ENCODE measurements at regions not wholly inside any gene's neighbourhood (a gene's known extent, or its start where the extent isn't known, plus 50 kb on each side); places are given as distances from the start of the nearest gene placed in this dataset.
A peak's percentile ranks its signal among the peaks of the same experiment; 100 is the strongest.

- Mint-ChIP-seq H3K36me3 (ENCODE audit: low read depth) (peaks cover 5% of the 10 kb centered on the region; the same call in 1 of the 2 replicates), H3K9me3 (peaks cover 5% of the 10 kb centered on the region; the same call in 1 of the 2 replicates), H3K4me3 (no peak overlapping the region), H3K4me1 (ENCODE audit: low read depth) (peaks cover 28% of the 10 kb centered on the region), H3K27me3 (ENCODE audit: insufficient read depth) (no peaks in the 10 kb centered on the region), H3K27ac (no peak overlapping the region)
- peak; percentile 41 for DNase-seq
- TF ChIP-seq CTCF (IDR thresholded peaks at IDR 0.05): no peak
These were observed 236.0 kb upstream of the SPHKAP start for GRCh38 chr2:228417526-228417925.

DNA sequence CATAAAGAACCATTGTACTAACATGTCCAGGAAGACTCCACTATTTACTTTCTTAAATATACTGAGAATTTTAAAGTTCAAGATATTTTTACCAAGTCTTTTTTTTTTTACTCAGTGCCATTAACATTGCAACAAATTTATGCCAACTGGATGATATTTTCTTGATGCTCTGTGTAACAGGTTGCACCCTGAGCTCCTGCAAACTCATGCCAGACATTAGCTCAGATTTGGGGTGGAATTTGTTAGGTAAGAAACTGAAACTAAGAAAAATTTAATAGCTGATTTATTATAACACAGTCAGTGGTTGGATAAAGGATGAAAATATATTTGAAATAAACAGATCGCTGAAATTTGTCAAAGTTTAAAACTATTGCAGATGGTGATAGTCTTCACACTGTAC, 228.6 kb upstream of the SPHKAP start:
- DNase-seq: no peak
- H3K4me3 Mint-ChIP-seq: no peak overlapping the region
- H3K9me3 Mint-ChIP-seq: no peaks in the 10 kb centered on the region
- H3K36me3 Mint-ChIP-seq (ENCODE audit: low read depth): no peaks in the 10 kb centered on the region
- no peak for TF ChIP-seq CTCF (IDR thresholded peaks at IDR 0.05)
- H3K27ac Mint-ChIP-seq: no peak overlapping the region
- H3K4me1 Mint-ChIP-seq (ENCODE audit: low read depth): peaks cover 12% of the 10 kb centered on the region
- no peaks in the 10 kb centered on the region for H3K27me3 Mint-ChIP-seq (ENCODE audit: insufficient read depth)

DNA sequence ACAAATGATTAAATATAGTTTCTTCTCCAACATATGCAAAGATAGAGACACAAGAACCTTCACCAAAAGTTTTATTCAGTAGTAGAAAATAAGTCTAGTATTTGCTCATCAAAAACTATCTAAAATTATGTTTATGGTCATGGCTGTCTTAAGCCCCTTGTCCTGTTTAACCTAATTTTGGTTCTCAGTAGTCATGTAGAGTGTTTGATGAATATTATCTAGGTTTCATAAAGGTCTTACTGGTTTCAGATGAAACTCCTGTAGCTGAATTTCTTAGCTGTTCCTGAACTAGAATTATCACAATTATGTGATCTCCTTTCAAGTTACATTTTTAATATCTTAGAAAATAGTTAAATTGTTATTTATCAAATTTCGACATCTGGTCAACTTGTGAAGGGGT, 228.0 kb upstream of the SPHKAP start:
- H3K36me3 Mint-ChIP-seq (ENCODE audit: low read depth): no peaks in the 10 kb centered on the region

GRCh38 chr2:228408529-228409227, 227.2 kb upstream of the SPHKAP start:
- Mint-ChIP-seq H3K9me3 (no peaks in the 10 kb centered on the region), H3K27ac (no peak overlapping the region), H3K4me3 (no peak overlapping the region), H3K4me1 (ENCODE audit: low read depth) (peaks cover 5% of the 10 kb centered on the region; the same call in 1 of the 2 replicates), H3K27me3 (ENCODE audit: insufficient read depth) (no peaks in the 10 kb centered on the region), H3K36me3 (ENCODE audit: low read depth) (no peaks in the 10 kb centered on the region)
- TF ChIP-seq CTCF (IDR thresholded peaks at IDR 0.05): no peak
- DNase-seq: no peak

More for the DNA sequence above, 228.0 kb upstream of the SPHKAP start:
- H3K27ac Mint-ChIP-seq: no peak overlapping the region
- no peak overlapping the region for H3K4me3 Mint-ChIP-seq
- H3K27me3 Mint-ChIP-seq (ENCODE audit: insufficient read depth): no peaks in the 10 kb centered on the region
- H3K9me3 Mint-ChIP-seq: no peaks in the 10 kb centered on the region
- DNase-seq: no peak
- no peak for TF ChIP-seq CTCF (IDR thresholded peaks at IDR 0.05)
- H3K4me1 Mint-ChIP-seq (ENCODE audit: low read depth): peaks cover 7% of the 10 kb centered on the region

DNA sequence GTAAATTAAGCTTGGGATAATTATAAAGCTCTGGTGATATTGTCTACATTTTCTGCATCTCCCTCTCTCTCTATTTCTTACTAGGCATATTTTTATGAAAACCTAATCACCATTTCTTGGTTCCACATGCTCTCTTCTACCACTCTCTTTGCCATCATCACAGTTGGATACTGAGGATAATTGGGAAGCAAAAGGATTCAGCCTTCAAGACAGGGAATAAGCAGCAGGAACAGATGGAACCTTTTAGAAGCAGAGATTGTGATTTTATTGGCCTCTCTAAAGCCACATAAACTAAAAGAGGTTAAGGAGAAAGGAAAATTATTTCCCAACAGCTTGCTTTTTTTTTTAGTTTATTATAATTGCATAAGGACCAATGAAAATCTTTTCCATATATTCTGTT, 226.3 kb upstream of the SPHKAP start:
- H3K27me3 Mint-ChIP-seq (ENCODE audit: insufficient read depth): no peaks in the 10 kb centered on the region
- no peaks in the 10 kb centered on the region for H3K9me3 Mint-ChIP-seq
- no peak overlapping the region for H3K4me3 Mint-ChIP-seq
- no peak overlapping the region for H3K27ac Mint-ChIP-seq
- TF ChIP-seq CTCF (IDR thresholded peaks at IDR 0.05): no peak
- no peaks in the 10 kb centered on the region for H3K36me3 Mint-ChIP-seq (ENCODE audit: low read depth)
- no peak for DNase-seq
- H3K4me1 Mint-ChIP-seq (ENCODE audit: low read depth): peaks cover 5% of the 10 kb centered on the region; the same call in 1 of the 2 replicates
